Body of pancreas (tissue), 4 donors: ENCODE measurements at regions not wholly inside any gene's neighbourhood (a gene's known extent, or its start where the extent isn't known, plus 50 kb on each side); places are given as distances from the start of the nearest gene placed in this dataset.

ENCODE experiments used
- ATAC-seq: fragments of 150-250 bp; one replicate; pipeline ENCODE4 v1.9.1; 2016
- DNase-seq, 4 donors: peaks; one replicate each; pipeline ENCODE4 v3.0.0-alpha.2; 2019
- H3K27ac ChIP-seq, 4 donors: fragments of 200-600 bp; sonication (generic); 1 replicate in 3 of 4; 2 replicates in 1 of 4; pipeline versions ENCODE4 v1.5.1 to v1.6.1; 2016 to 2019; ENCODE audit warnings: mild to moderate bottlenecking in 1 of 4, mixed read lengths in 1 of 4, moderate library complexity in 1 of 4
- H3K27me3 ChIP-seq, 2 donors: fragments of 200-600 bp; sonication (generic); one replicate each; pipeline ENCODE4 v1.6.0; 2016; ENCODE audit warnings: mild to moderate bottlenecking in 1 of 2
- H3K36me3 ChIP-seq, 2 donors: fragments of 200-600 bp; sonication (generic); replicated peaks in 1 of 2; 2 replicates each; pipeline ENCODE4 v1.5.1; 2016; ENCODE audit warnings: low read depth in 2 of 2; ENCODE audit not compliant: insufficient read depth in 1 of 2
- H3K4me1 ChIP-seq: fragments of 200-600 bp; sonication (generic); one replicate; pipeline ENCODE4 v1.6.0; 2016
- H3K4me3 ChIP-seq, 2 donors: fragments of 200-600 bp; sonication (generic); 1 replicate in 1 of 2; 2 replicates in 1 of 2; pipeline ENCODE4 v1.5.1; 2016 to 2019
- H3K9me3 ChIP-seq, 3 donors: fragments of 200-600 bp; sonication (generic); 1 replicate in 2 of 3; 2 replicates in 1 of 3; pipeline ENCODE4 v1.5.1; 2016
- CTCF ChIP-seq, 7 experiments: fragments of 450-650 bp in 4 of 7; fragments of 200-600 bp in 3 of 7; sonication (generic) in 3 of 7; IDR thresholded peaks; one replicate each; pipeline ENCODE4 v1.5.1; 2016 to 2019; ENCODE audit warnings: antibody characterized with exemption in 7 of 7
- POLR2A ChIP-seq, 3 donors: fragments of 450-650 bp; IDR thresholded peaks; one replicate each; pipeline ENCODE4 v1.6.1; 2016; ENCODE audit warnings: antibody characterized with exemption in 3 of 3, mild to moderate bottlenecking in 2 of 3
- WGBS, 2 donors: methylation state at CpG; one replicate each; pipeline ENCODE4 v1.1.5; 2017; 5-methylcytosine and 5-hydroxymethylcytosine counted together
- intact Hi-C: fragments of 100-400 bp; cut with DNase I; formaldehyde crosslinking; loops from one replicate; pipeline ENCODE4 v1.15.1; 2023

GRCh38 chr12:97848051-97848450 lies 385.4 kb downstream of the RMST start:
- H3K27me3 ChIP-seq, result no peaks in the 10 kb centered on the region
- no peaks in the 10 kb centered on the region for H3K36me3 ChIP-seq
- ATAC-seq (no peak), DNase-seq (no peak)
- 81 to 86% methylated on average over 2 of the region's 2 CpGs for WGBS, 2 donors
- TF ChIP-seq CTCF (IDR thresholded peaks at IDR 0.05) (no peak), POLR2A (IDR thresholded peaks at IDR 0.05) (no peak)
- intact Hi-C loops, result no loop called here
- H3K27ac ChIP-seq, result no peak overlapping the region
- H3K4me3 ChIP-seq, result no peak overlapping the region
- no peaks in the 10 kb centered on the region for H3K9me3 ChIP-seq
- no peaks in the 10 kb centered on the region for H3K4me1 ChIP-seq

GRCh38 chr12:97854477-97854876 lies 391.9 kb downstream of the RMST start:
- 81 to 100% methylated on average over 1 of the region's 1 CpG for WGBS, 2 donors
- intact Hi-C loops, result no loop called here
- TF ChIP-seq CTCF (IDR thresholded peaks at IDR 0.05), result no peak
- no peak for TF ChIP-seq POLR2A (IDR thresholded peaks at IDR 0.05)

GRCh38 chr12:97862072-97862471 lies 399.5 kb downstream of the RMST start:
- WGBS, 2 donors, result 48 to 95% methylated on average over 1 to 2 of the region's 2 CpGs
- no peaks in the 10 kb centered on the region for H3K4me1 ChIP-seq
- no peaks in the 10 kb centered on the region for H3K27me3 ChIP-seq
- H3K27ac ChIP-seq, result no peak overlapping the region
- ATAC-seq (no peak), DNase-seq (no peak)
- no peaks in the 10 kb centered on the region for H3K9me3 ChIP-seq
- H3K4me3 ChIP-seq, result no peak overlapping the region
- intact Hi-C loops, result no loop called here
- TF ChIP-seq CTCF (IDR thresholded peaks at IDR 0.05) (no peak), POLR2A (IDR thresholded peaks at IDR 0.05) (no peak)
- no peaks in the 10 kb centered on the region for H3K36me3 ChIP-seq

More at GRCh38 chr12:97854477-97854876, 391.9 kb downstream of the RMST start:
- Histone ChIP-seq H3K4me3 (no peak overlapping the region), H3K27me3 (no peaks in the 10 kb centered on the region), H3K4me1 (no peaks in the 10 kb centered on the region), H3K36me3 (no peaks in the 10 kb centered on the region), H3K9me3 (no peaks in the 10 kb centered on the region), H3K27ac (no peak overlapping the region)
- DNase-seq (no peak), ATAC-seq (no peak)

- TF ChIP-seq CTCF (IDR thresholded peaks at IDR 0.05) (no peak), POLR2A (IDR thresholded peaks at IDR 0.05) (no peak)
- DNase-seq (no peak), ATAC-seq (no peak)
- no peaks in the 10 kb centered on the region for H3K4me1 ChIP-seq
- no peaks in the 10 kb centered on the region for H3K27me3 ChIP-seq
- no peak overlapping the region for H3K27ac ChIP-seq
- intact Hi-C loops, result no loop called here
- WGBS, 2 donors, result 73 to 83% methylated on average over 6 of the region's 6 CpGs
- no peaks in the 10 kb centered on the region for H3K36me3 ChIP-seq
- no peak overlapping the region for H3K4me3 ChIP-seq
- H3K9me3 ChIP-seq, result no peaks in the 10 kb centered on the region
These were observed 412.5 kb downstream of the RMST start for GRCh38 chr12:97875064-97875463.

- Histone ChIP-seq H3K36me3 (no peaks in the 10 kb centered on the region), H3K27me3 (no peaks in the 10 kb centered on the region), H3K27ac (no peak overlapping the region), H3K9me3 (no peaks in the 10 kb centered on the region), H3K4me1 (no peaks in the 10 kb centered on the region), H3K4me3 (no peak overlapping the region)
- no peak for DNase-seq
- 36 to 38% methylated on average over 4 of the region's 4 CpGs for WGBS, 2 donors
- ATAC-seq, result no peak
- intact Hi-C loops, result no loop called here
- TF ChIP-seq POLR2A (IDR thresholded peaks at IDR 0.05) (no peak), CTCF (IDR thresholded peaks at IDR 0.05) (no peak)
These were observed 414.2 kb downstream of the RMST start for GRCh38 chr12:97876780-97877179.
